Activated CD8-positive, alpha-beta memory T cell treated with anti-CD3 and anti-CD28 coated beads, Interleukin-2, amount 50 U/mL, for 24 hours (primary cell): ENCODE measurements at regions not wholly inside any gene's neighbourhood (a gene's known extent, or its start where the extent isn't known, plus 50 kb on each side); places are given as distances from the start of the nearest gene placed in this dataset.
A peak's percentile ranks its signal among the peaks of the same experiment; 100 is the strongest.

Experiments used
- DNase-seq: peaks from one replicate; pipeline ENCODE4 v3.0.0-alpha.2; 2020; ENCODE audit errors: extremely low read depth

GRCh38 chr4:145234091-145234706, 53.8 kb upstream of the OTUD4 start:
- peak; percentile 15 for DNase-seq

- DNase-seq, result no peak
These were observed 51.7 kb upstream of the OTUD4 start for GRCh38 chr4:145231906-145232700.

GRCh38 chr4:145230726-145231125, 50.3 kb upstream of the OTUD4 start:
- no peak for DNase-seq
